B cell (primary cell): ENCODE measurements at regions not wholly inside any gene's neighbourhood (a gene's known extent, or its start where the extent isn't known, plus 50 kb on each side); places are given as distances from the start of the nearest gene placed in this dataset.

Experiments
- ATAC-seq: fragments of 200-7000 bp; cut with Tn5 transposase; one replicate; pipeline ENCODE4 v1.10.0; 2021; ENCODE audit warnings: low read depth, mild to moderate bottlenecking, moderate number of reproducible peaks, moderate library complexity
- CTCF ChIA-PET: fragments of 350-600 bp; sonication (Branson Sonifier 250); formaldehyde crosslinking; loops from one replicate; lab custom pipeline; 2021; ENCODE audit warnings: antibody characterized with exemption, inconsistent platforms; lab: Charles Lee
- POLR2A ChIA-PET: fragments of 350-600 bp; sonication (Branson Sonifier 250); formaldehyde crosslinking; loops from one replicate; lab custom pipeline; 2021; ENCODE audit warnings: antibody characterized with exemption; lab: Charles Lee
- DNase-seq: peaks from one replicate; pipeline ENCODE4 v3.0.0; 2013
- H2AFZ ChIP-seq: 2 replicates; pipeline ENCODE4 v1.6.1; 2012; ENCODE audit warnings: mild to moderate bottlenecking, low read depth, low read length; ENCODE audit not compliant: insufficient read depth, poor library complexity, severe bottlenecking
- H3K27ac ChIP-seq, 2 donors: 1 replicate in 1 of 2; 2 replicates in 1 of 2; pipeline ENCODE4 v1.5.1; 2012 to 2013; ENCODE audit warnings: low read length in 2 of 2, mild to moderate bottlenecking in 2 of 2, moderate library complexity in 1 of 2
- H3K27me3 ChIP-seq, 4 experiments: fragments of 200-600 bp in 1 of 4; sonication (generic) in 1 of 4; replicated peaks in 1 of 4; 1 replicate in 2 of 4; 2 replicates in 2 of 4; pipeline versions ENCODE4 v1.6.1 to v1.7.0; 2013 to 2016; ENCODE audit warnings: low read length in 3 of 4, mild to moderate bottlenecking in 2 of 4, mixed read lengths in 1 of 4, moderate library complexity in 1 of 4; ENCODE audit not compliant: insufficient read depth in 4 of 4, control insufficient read depth in 3 of 4; ENCODE audit errors: control extremely low read depth in 1 of 4
- H3K36me3 ChIP-seq, 2 experiments: replicated peaks in 1 of 2; 1 replicate in 1 of 2; 2 replicates in 1 of 2; pipeline versions ENCODE4 v1.6.1 to v1.7.1; 2013; ENCODE audit warnings: low read length in 1 of 2; ENCODE audit not compliant: insufficient read depth in 2 of 2, control insufficient read depth in 1 of 2; ENCODE audit errors: control extremely low read depth in 1 of 2, extremely low read depth in 1 of 2
- H3K4me1 ChIP-seq, 2 donors: fragments of 200-600 bp in 1 of 2; sonication (generic) in 1 of 2; 1 replicate in 1 of 2; 2 replicates in 1 of 2; pipeline versions ENCODE4 v1.5.1 to v1.6.1; 2013 to 2017; ENCODE audit warnings: low read length in 2 of 2; ENCODE audit not compliant: control insufficient read depth in 2 of 2, insufficient read depth in 2 of 2
- H3K4me2 ChIP-seq: replicated peaks from 2 replicates; pipeline ENCODE3; 2012; ENCODE audit warnings: mild to moderate bottlenecking, low read depth, low read length; ENCODE audit not compliant: poor library complexity, severe bottlenecking
- H3K4me3 ChIP-seq, 5 experiments: fragments of 200-600 bp in 1 of 5; sonication (generic) in 1 of 5; 1 replicate in 3 of 5; 2 replicates in 2 of 5; pipeline versions ENCODE4 v1.5.1 to v1.7.0; 2011 to 2016; ENCODE audit warnings: low read length in 4 of 5, mild to moderate bottlenecking in 4 of 5, low read depth in 2 of 5, control low read depth in 1 of 5, moderate library complexity in 1 of 5; ENCODE audit not compliant: insufficient read depth in 1 of 5; ENCODE audit errors: control extremely low read depth in 1 of 5, extremely low read depth in 1 of 5
- H3K79me2 ChIP-seq: fragments of 200-600 bp; sonication (generic); one replicate; pipeline ENCODE4 v1.6.0; 2016; ENCODE audit warnings: low read length; ENCODE audit not compliant: control insufficient read depth, insufficient read depth
- H3K9ac ChIP-seq: fragments of 200-600 bp; sonication (generic); 2 replicates; pipeline ENCODE4 v1.6.1; 2017; ENCODE audit warnings: mild to moderate bottlenecking, low read length, moderate library complexity
- H3K9me3 ChIP-seq, 3 donors: one replicate each; pipeline versions ENCODE4 v1.6.1 to v1.7.1; 2013; ENCODE audit warnings: low read length in 2 of 3; ENCODE audit not compliant: control insufficient read depth in 2 of 3, insufficient read depth in 1 of 3; ENCODE audit errors: control extremely low read depth in 1 of 3
- H4K20me1 ChIP-seq: 2 replicates; pipeline ENCODE4 v1.6.0; 2012; ENCODE audit warnings: mild to moderate bottlenecking, low read length; ENCODE audit not compliant: insufficient read depth, control insufficient read depth, poor library complexity, severe bottlenecking
- H3K27ac Mint-ChIP-seq: one replicate; pipeline ENCODE4 v1.8.0; 2021; ENCODE audit warnings: mixed read lengths
- H3K27me3 Mint-ChIP-seq: one replicate; pipeline ENCODE4 v1.8.0; 2021; ENCODE audit warnings: mixed read lengths
- H3K4me1 Mint-ChIP-seq: one replicate; pipeline ENCODE4 v1.8.0; 2021; ENCODE audit warnings: mixed read lengths
- H3K4me3 Mint-ChIP-seq: one replicate; pipeline ENCODE4 v1.8.0; 2021; ENCODE audit warnings: mixed read lengths
- H3K9me3 Mint-ChIP-seq: one replicate; pipeline ENCODE4 v1.8.0; 2022; ENCODE audit warnings: mixed read lengths; ENCODE audit not compliant: insufficient read depth
- EZH2 ChIP-seq: IDR thresholded peaks from 2 replicates; pipeline ENCODE4 v1.6.1; 2012; ENCODE audit warnings: borderline replicate concordance, low read depth, mild to moderate bottlenecking, moderate library complexity, low read length; ENCODE audit not compliant: insufficient read depth, poor library complexity, severe bottlenecking
- WGBS: methylation state at CpG from one replicate; pipeline ENCODE4 v1.1.5; 2013; ENCODE audit warnings: missing lambda C conversion rate; ENCODE audit not compliant: insufficient coverage; 5-methylcytosine and 5-hydroxymethylcytosine counted together
- intact Hi-C: fragments of 100-400 bp; cut with micrococcal nuclease; formaldehyde crosslinking; loops from one replicate; pipeline ENCODE4 v1.10.0; 2022
- TF ChIP-seq, protein P1 (sequence below): fragments of 200-600 bp; IDR thresholded peaks from one replicate; pipeline ENCODE4 v1.8.0; 2022; ENCODE audit warnings: antibody characterized with exemption, mild to moderate bottlenecking

DNA sequence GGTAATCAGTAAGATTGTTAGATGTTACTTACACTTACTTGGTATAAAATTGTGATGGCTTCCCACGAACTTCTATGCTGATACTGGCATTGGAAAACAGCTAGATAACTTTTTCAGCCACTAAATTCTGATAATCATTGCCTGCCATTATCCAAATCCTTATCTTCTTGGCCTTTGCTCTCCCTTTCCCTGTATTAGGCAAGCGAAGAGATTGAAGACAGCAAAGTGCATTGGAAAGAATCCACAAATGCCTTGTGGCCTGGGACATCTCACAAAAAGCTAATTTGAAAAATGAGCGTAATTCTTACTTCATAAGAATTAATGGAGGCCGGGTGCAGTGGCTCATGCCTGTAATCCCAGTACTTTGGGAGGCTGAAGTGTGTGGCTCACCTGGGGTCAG is 79.5 kb upstream of the MARCKS start:
- ChIA-PET CTCF (interaction anchor here (0.6 kb wide), 1 partner anchor 27 kb away, joined by 3 read pairs; no protein-coding TSS in a partner anchor), POLR2A (no interaction called here)
- ATAC-seq (no peak), DNase-seq (no peak)
- Histone ChIP-seq H3K4me3 (no peak overlapping the region), H3K9me3 (no peaks in the 10 kb centered on the region), H3K36me3 (no peaks in the 10 kb centered on the region), H4K20me1 (no peaks in the 10 kb centered on the region), H3K4me1 (no peaks in the 10 kb centered on the region), H2AFZ (no peak overlapping the region), H3K27me3 (no peaks in the 10 kb centered on the region), H3K79me2 (no peaks in the 10 kb centered on the region), H3K27ac (no peak overlapping the region), H3K9ac (no peak overlapping the region), H3K4me2 (no peak overlapping the region)
- intact Hi-C loops, result no loop called here
- no peak overlapping the region for H3K4me3 Mint-ChIP-seq
- H3K27me3 Mint-ChIP-seq, result no peaks in the 10 kb centered on the region
- H3K27ac Mint-ChIP-seq, result no peak overlapping the region
- H3K4me1 Mint-ChIP-seq, result peaks cover 9% of the 10 kb centered on the region
- no peak for TF ChIP-seq EZH2
- TF ChIP-seq, protein P1, sequence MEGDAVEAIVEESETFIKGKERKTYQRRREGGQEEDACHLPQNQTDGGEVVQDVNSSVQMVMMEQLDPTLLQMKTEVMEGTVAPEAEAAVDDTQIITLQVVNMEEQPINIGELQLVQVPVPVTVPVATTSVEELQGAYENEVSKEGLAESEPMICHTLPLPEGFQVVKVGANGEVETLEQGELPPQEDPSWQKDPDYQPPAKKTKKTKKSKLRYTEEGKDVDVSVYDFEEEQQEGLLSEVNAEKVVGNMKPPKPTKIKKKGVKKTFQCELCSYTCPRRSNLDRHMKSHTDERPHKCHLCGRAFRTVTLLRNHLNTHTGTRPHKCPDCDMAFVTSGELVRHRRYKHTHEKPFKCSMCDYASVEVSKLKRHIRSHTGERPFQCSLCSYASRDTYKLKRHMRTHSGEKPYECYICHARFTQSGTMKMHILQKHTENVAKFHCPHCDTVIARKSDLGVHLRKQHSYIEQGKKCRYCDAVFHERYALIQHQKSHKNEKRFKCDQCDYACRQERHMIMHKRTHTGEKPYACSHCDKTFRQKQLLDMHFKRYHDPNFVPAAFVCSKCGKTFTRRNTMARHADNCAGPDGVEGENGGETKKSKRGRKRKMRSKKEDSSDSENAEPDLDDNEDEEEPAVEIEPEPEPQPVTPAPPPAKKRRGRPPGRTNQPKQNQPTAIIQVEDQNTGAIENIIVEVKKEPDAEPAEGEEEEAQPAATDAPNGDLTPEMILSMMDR, result no peak
- 100% methylated on average over 2 of the region's 4 CpGs for WGBS
- H3K9me3 Mint-ChIP-seq, result no peaks in the 10 kb centered on the region

- WGBS, result 70% methylated on average over 1 of the region's 2 CpGs
- Histone ChIP-seq H3K9ac (no peak overlapping the region), H3K9me3 (no peaks in the 10 kb centered on the region), H2AFZ (no peak overlapping the region), H3K4me3 (no peak overlapping the region), H3K4me1 (no peaks in the 10 kb centered on the region), H3K27me3 (no peaks in the 10 kb centered on the region), H3K79me2 (no peaks in the 10 kb centered on the region), H4K20me1 (no peaks in the 10 kb centered on the region), H3K36me3 (no peaks in the 10 kb centered on the region), H3K27ac (no peak overlapping the region), H3K4me2 (no peak overlapping the region)
- ATAC-seq (no peak), DNase-seq (no peak)
- intact Hi-C loops, result no loop called here
- no peaks in the 10 kb centered on the region for H3K9me3 Mint-ChIP-seq
- ChIA-PET CTCF (no interaction called here), POLR2A (no interaction called here)
- H3K4me1 Mint-ChIP-seq, result peaks cover 3% of the 10 kb centered on the region
- TF ChIP-seq EZH2, result no peak
- H3K4me3 Mint-ChIP-seq, result no peak overlapping the region
- H3K27me3 Mint-ChIP-seq, result no peaks in the 10 kb centered on the region
- no peak overlapping the region for H3K27ac Mint-ChIP-seq
Measured at GRCh38 chr6:113779656-113780055, 77.5 kb upstream of the MARCKS start.
